ENCODE measurements at regions not wholly inside any gene's neighbourhood (a gene's known extent, or its start where the extent isn't known, plus 50 kb on each side); places are given as distances from the start of the nearest gene placed in this dataset.
"Not testable (repeated sequence)": the region's sequence is repeated elsewhere in the genome, so short reads cannot be mapped to it uniquely, and the experiment has no call there.

DNA sequence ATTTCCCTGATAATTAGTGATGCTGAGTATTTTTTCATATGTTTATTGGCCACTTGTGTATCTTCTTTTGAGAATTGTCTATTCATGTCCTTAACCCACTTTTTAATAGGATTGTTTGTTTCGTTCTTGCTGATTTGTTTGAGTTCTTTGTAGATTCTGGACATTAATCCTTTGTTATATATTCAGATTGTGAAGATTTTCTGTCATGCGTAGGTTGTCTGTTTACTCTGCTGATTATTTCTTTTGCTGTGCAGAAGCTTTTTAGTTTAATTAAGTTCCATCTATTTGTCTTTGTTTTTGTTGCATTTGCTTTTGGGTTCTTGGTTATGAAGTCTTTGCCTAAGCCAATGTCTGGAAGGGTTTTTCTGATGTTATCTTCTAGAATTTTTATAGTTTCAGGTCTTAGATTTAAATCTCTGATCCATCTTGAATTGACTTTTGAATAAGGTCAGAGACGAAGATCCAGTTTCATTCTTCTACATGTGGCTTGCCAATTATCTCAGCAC is 438.4 kb upstream of the TBL1XR1 start:
- TF ChIP-seq, protein P1, sequence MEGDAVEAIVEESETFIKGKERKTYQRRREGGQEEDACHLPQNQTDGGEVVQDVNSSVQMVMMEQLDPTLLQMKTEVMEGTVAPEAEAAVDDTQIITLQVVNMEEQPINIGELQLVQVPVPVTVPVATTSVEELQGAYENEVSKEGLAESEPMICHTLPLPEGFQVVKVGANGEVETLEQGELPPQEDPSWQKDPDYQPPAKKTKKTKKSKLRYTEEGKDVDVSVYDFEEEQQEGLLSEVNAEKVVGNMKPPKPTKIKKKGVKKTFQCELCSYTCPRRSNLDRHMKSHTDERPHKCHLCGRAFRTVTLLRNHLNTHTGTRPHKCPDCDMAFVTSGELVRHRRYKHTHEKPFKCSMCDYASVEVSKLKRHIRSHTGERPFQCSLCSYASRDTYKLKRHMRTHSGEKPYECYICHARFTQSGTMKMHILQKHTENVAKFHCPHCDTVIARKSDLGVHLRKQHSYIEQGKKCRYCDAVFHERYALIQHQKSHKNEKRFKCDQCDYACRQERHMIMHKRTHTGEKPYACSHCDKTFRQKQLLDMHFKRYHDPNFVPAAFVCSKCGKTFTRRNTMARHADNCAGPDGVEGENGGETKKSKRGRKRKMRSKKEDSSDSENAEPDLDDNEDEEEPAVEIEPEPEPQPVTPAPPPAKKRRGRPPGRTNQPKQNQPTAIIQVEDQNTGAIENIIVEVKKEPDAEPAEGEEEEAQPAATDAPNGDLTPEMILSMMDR (conservative IDR thresholded peaks at IDR 0.05 in 1 of 2, IDR thresholded peaks at IDR 0.05 in 1 of 2; ENCODE audit: extremely low read depth in 1 of 2, insufficient read depth in 1 of 2, low read depth in 1 of 2, low read length in 2 of 2) = not testable (repeated sequence)
- not testable (repeated sequence) for TF ChIP-seq EZH2 (IDR thresholded peaks at IDR 0.05; ENCODE audit: borderline replicate concordance, low read length)

Data from mammary epithelial cell (primary cell).